GM18909 (cell line): ENCODE measurements at regions not wholly inside any gene's neighbourhood (a gene's known extent, or its start where the extent isn't known, plus 50 kb on each side); places are given as distances from the start of the nearest gene placed in this dataset.

Experiments used
- ATAC-seq: cut with Tn5 transposase; IDR thresholded peaks from one replicate; pipeline ENCODE4 v1.9.1; 2021; ENCODE audit warnings: mild to moderate bottlenecking; ENCODE audit not compliant: unreplicated experiment, poor library complexity

GRCh38 chr5:68522863-68523262 lies 307.3 kb downstream of the PIK3R1 start:
- ATAC-seq, result no peak

- ATAC-seq, result no peak
These were observed 313.3 kb downstream of the PIK3R1 start for GRCh38 chr5:68528821-68529273.

GRCh38 chr5:68529581-68529980 lies 314.0 kb downstream of the PIK3R1 start:
- ATAC-seq, result no peak

- no peak for ATAC-seq
These were observed 316.4 kb downstream of the PIK3R1 start for GRCh38 chr5:68531970-68532369.

- no peak for ATAC-seq
These were observed 317.5 kb downstream of the PIK3R1 start for GRCh38 chr5:68533051-68533450.

- ATAC-seq, result no peak
These were observed 318.1 kb downstream of the PIK3R1 start for GRCh38 chr5:68533571-68534084.

GRCh38 chr5:68534131-68534940 lies 318.8 kb downstream of the PIK3R1 start:
- ATAC-seq, result no peak

- no peak for ATAC-seq
These were observed 319.5 kb downstream of the PIK3R1 start for GRCh38 chr5:68534956-68535520.

GRCh38 chr5:68538814-68539420 lies 323.4 kb downstream of the PIK3R1 start:
- ATAC-seq, result no peak

GRCh38 chr5:68540798-68541590 lies 325.4 kb downstream of the PIK3R1 start:
- no peak for ATAC-seq

- no peak for ATAC-seq
These were observed 326.7 kb downstream of the PIK3R1 start for GRCh38 chr5:68542207-68542606.

GRCh38 chr5:68543212-68543611 lies 327.7 kb downstream of the PIK3R1 start:
- ATAC-seq, result no peak

- ATAC-seq, result no peak
These were observed 328.6 kb downstream of the PIK3R1 start for GRCh38 chr5:68544091-68544647.

GRCh38 chr5:68544648-68545552 lies 329.3 kb downstream of the PIK3R1 start:
- ATAC-seq, result no peak

- no peak for ATAC-seq
These were observed 330.2 kb downstream of the PIK3R1 start for GRCh38 chr5:68545636-68546295.

GRCh38 chr5:68547056-68547455 lies 331.5 kb downstream of the PIK3R1 start:
- no peak for ATAC-seq

- ATAC-seq, result no peak
These were observed 332.1 kb downstream of the PIK3R1 start for GRCh38 chr5:68547622-68548021.

GRCh38 chr5:68548959-68549676 lies 333.6 kb downstream of the PIK3R1 start:
- no peak for ATAC-seq
